Cardiac fibroblast (primary cell): ENCODE measurements at regions not wholly inside any gene's neighbourhood (a gene's known extent, or its start where the extent isn't known, plus 50 kb on each side); places are given as distances from the start of the nearest gene placed in this dataset.

Experiments
- DNase-seq, 2 donors: peaks; one replicate each; pipeline versions ENCODE4 v3.0.0 to v3.0.0-alpha.2; 2010; ENCODE audit warnings: low read depth in 2 of 2
- H3K4me3 ChIP-seq, 2 donors: replicated peaks in 1 of 2; 1 replicate in 1 of 2; 2 replicates in 1 of 2; pipeline ENCODE4 v1.5.1; 2011; ENCODE audit warnings: low read depth in 2 of 2, low read length in 2 of 2, mild to moderate bottlenecking in 2 of 2, moderate library complexity in 1 of 2
- TF ChIP-seq, protein P1 (sequence below): IDR thresholded peaks from one replicate; pipeline ENCODE4 v1.5.1; 2011; ENCODE audit warnings: low read depth, mild to moderate bottlenecking, low read length, inconsistent platforms

DNA sequence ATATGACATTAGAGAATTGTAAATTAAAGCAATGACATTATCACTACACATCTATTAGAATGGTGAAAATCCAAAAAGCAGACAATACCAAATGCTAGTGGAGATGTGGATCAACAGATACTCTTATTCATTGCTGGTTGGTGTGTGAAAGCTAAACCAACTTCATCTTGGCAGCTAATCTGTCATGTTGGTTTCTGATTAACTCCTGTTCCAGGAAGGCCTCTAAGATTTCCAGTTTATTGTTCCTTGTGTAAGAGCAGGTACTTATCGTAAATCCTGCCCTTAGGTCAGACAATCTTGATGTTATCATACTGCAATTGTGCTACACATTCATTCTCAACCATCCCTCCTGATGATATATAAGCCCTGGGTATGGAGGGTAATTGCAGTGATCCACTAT lies 809.0 kb upstream of the DIAPH2 start:
- TF ChIP-seq, protein P1, sequence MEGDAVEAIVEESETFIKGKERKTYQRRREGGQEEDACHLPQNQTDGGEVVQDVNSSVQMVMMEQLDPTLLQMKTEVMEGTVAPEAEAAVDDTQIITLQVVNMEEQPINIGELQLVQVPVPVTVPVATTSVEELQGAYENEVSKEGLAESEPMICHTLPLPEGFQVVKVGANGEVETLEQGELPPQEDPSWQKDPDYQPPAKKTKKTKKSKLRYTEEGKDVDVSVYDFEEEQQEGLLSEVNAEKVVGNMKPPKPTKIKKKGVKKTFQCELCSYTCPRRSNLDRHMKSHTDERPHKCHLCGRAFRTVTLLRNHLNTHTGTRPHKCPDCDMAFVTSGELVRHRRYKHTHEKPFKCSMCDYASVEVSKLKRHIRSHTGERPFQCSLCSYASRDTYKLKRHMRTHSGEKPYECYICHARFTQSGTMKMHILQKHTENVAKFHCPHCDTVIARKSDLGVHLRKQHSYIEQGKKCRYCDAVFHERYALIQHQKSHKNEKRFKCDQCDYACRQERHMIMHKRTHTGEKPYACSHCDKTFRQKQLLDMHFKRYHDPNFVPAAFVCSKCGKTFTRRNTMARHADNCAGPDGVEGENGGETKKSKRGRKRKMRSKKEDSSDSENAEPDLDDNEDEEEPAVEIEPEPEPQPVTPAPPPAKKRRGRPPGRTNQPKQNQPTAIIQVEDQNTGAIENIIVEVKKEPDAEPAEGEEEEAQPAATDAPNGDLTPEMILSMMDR, result no peak
- H3K4me3 ChIP-seq, result no peak overlapping the region
- DNase-seq, result no peak

DNA sequence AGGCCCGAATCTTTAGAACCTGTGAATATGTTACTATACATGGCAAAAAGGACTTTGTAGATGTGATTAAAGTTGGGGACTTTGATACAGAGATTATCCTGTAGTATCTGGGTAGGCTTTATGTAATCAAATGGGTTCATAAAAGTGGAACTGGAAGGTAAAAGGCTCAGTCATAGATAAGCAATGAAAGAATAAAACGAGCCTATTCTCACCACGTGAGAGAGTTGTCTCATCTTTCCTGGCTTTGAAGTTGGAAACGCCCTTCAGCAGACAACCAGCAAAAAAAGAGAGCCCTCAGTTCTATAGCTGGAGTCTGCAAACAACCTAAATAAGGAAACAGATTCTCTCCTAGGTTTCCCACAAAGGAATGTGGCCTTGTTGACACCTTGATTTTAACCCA lies 805.8 kb upstream of the DIAPH2 start:
- H3K4me3 ChIP-seq, result no peak overlapping the region
- TF ChIP-seq, protein P1, result no peak
- no peak for DNase-seq

DNA sequence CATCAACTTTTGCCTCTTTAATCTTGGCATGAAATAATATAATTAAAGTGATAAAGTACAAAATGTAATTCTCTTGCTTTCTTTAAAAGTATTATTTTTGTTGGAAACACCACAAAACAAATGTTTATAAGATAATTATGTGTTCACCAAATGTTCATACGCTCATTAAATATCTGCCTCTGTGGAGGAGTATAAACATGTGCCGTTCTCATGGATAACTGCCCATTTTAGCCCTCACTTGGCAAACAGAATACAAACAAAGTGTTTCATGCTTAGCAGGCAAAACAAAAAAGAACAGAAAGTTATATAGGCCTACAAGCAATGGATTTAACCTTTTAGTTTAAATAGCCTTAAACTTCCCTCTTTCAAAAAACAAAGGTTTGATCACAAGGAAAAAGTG lies 800.5 kb upstream of the DIAPH2 start:
- H3K4me3 ChIP-seq, result no peak overlapping the region
- peak; percentile 22 to 58 for DNase-seq
- TF ChIP-seq, protein P1, result no peak

DNA sequence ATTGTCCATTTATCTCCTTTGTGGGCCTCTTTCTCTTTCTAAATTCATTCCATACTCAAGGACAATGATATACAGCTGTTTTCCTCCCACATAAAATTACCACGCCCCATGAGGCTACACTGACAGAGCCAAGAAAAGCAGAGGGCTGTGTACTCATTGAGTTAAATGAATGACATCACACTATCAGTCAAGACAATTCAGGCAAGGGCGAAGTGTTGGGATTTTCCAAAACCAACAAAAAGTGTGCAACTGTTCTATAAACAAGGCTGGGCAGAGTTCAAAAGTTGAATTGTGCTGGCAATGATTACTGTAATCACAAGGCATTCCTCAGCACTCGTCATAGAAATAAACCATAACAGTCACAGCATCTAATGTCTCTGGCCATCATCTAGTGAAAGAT lies 799.6 kb upstream of the DIAPH2 start:
- DNase-seq, result peak; percentile 75 to 77
- TF ChIP-seq, protein P1, result no peak
- no peak overlapping the region for H3K4me3 ChIP-seq

DNA sequence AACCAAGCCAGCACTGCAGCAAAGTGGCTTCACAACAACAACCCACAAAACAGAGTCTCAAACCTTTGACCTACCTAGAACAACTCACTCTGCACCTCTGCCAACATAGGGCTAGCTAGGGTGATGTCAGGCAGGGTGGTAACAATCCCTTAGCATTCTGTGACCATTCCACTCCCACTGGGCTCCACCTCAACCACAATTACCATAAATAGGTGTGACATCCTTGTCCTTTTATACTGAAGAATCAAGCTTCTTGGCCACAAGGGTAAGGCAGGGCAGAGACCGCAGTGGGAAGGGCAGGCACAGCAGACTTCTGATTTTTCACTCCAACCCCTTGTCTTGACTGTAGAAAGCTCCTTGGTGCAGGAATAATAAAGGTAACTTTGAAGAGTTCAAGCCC lies 795.4 kb upstream of the DIAPH2 start:
- TF ChIP-seq, protein P1, result no peak
- H3K4me3 ChIP-seq, result no peak overlapping the region
- no peak for DNase-seq

DNA sequence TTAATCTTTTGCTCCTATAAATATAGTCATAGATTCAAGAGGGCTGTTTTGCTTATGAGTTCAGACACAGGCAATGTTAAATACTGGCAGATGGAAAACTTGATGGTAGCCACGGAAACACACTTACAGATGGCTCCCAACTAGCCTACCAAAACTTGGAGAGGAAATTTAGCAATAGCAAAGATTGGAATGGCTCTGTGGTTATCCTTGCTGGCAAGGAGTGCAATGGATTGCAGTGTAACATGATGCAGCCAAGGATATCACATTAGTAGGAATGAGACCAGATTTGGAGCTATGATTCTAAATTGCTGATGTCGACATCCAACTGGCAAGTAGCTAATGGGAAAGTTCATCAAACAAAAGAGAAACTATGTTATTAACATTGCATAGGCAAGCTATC lies 791.0 kb upstream of the DIAPH2 start:
- TF ChIP-seq, protein P1, result no peak
- peak; percentile 57 to 82 for DNase-seq
- no peak overlapping the region for H3K4me3 ChIP-seq

DNA sequence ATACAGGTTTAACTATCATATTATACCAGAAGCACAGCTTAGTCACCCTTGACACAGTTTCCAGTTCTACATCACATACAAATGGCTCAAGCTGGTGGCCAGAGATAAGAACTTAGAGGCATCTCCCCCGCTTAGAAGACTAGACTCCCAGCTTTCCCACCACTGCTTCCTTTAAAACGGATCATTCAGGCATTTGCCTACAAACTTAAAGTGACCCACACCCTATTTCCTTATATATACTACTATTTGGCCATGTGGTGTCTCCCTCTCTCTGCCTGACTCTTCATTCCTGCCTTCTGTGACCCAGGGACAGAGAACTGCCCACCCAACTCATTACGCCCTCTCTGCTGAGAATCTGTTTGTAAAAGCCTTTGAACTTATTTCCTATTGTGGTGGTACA lies 781.2 kb upstream of the DIAPH2 start:
- TF ChIP-seq, protein P1, result no peak
- H3K4me3 ChIP-seq, result no peak overlapping the region
- peak in 1 of 2 donors; percentile 12 for DNase-seq
